Psoas muscle (tissue), 7 donors: ENCODE measurements at regions not wholly inside any gene's neighbourhood (a gene's known extent, or its start where the extent isn't known, plus 50 kb on each side); places are given as distances from the start of the nearest gene placed in this dataset.

Source experiments
- ATAC-seq, 4 donors: fragments of 200-7000 bp; cut with Tn5 transposase; one replicate each; pipeline ENCODE4 v1.9.1; 2020; ENCODE audit warnings: moderate library complexity in 3 of 4, mild to moderate bottlenecking in 2 of 4
- DNase-seq, 2 donors: peaks; one replicate each; pipeline ENCODE4 v3.0.0-alpha.2; 2020
- H3K27ac ChIP-seq: fragments of 200-600 bp; one replicate; pipeline ENCODE4 v1.8.0; 2022
- H3K27me3 ChIP-seq, 3 donors: fragments of 200-600 bp in 1 of 3; one replicate each; pipeline versions ENCODE4 v1.6.1 to v1.8.0; 2013 to 2022; ENCODE audit warnings: low read length in 2 of 3, mild to moderate bottlenecking in 2 of 3, moderate library complexity in 1 of 3; ENCODE audit not compliant: insufficient read depth in 3 of 3
- H3K36me3 ChIP-seq, 2 donors: fragments of 200-600 bp in 1 of 2; one replicate each; pipeline versions ENCODE4 v1.6.1 to v1.8.0; 2013 to 2022; ENCODE audit warnings: low read depth in 1 of 2, mild to moderate bottlenecking in 1 of 2, moderate library complexity in 1 of 2; ENCODE audit not compliant: insufficient read depth in 1 of 2
- H3K4me1 ChIP-seq: fragments of 200-600 bp; one replicate; pipeline ENCODE4 v1.8.0; 2022
- H3K4me3 ChIP-seq: fragments of 200-600 bp; one replicate; pipeline ENCODE4 v1.8.0; 2022; ENCODE audit warnings: mild to moderate bottlenecking
- H3K9me3 ChIP-seq: fragments of 200-600 bp; one replicate; pipeline ENCODE4 v1.8.0; 2022
- WGBS, 3 donors: extraction: QIAGEN DNeasy Blood & Tissue Kit; methylation state at CpG; one replicate each; pipeline versions ENCODE4 v1.1.6 to v1.1.7; 2013; 5-methylcytosine and 5-hydroxymethylcytosine counted together
- intact Hi-C, 2 donors: fragments of 100-400 bp; cut with DNase I; formaldehyde crosslinking; loops; one replicate each; pipeline versions ENCODE4 v1.11.0 to v1.14.2; 2022
- TF ChIP-seq, protein P1 (sequence below): fragments of 200-600 bp; IDR thresholded peaks from one replicate; pipeline ENCODE4 v1.8.0; 2022; ENCODE audit warnings: antibody characterized with exemption
- donor health status: healthy with polysubstance abuse.
- donor health status: DM: no; HTN: no; CAD: no; lungs with moderate emphysema.
- donor health status: Bipolar disorder and iron deficiency.
- donor health status: healthy.
- donor health status: DM: yes; HTN: yes; CAD: no.
- donor health status: DM: no; HTN: no; CAD: no.
- donor health status: DM: yes; HTN: yes; CAD: no.

DNA sequence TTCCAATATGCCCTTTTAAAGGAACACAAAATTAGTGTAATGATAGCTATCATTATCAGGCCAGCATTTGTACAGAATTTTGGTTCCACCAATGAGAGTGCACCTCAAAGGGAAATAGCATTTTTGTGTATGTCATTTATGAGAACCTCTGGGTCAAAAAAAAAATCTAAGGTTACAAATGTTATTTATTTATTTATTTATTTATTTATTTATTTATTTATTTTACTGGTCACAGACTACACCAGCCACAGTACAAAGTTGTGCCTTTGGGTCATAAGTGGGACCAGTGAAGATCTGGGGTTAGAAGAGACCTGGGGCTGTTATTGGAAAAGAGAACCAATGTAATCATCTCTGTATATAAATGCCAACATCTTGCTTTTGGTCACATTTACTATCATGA lies 523.9 kb downstream of the CETN3 start:
- Histone ChIP-seq H3K9me3 (no peaks in the 10 kb centered on the region), H3K4me3 (no peak overlapping the region), H3K27ac (no peak overlapping the region), H3K4me1 (no peaks in the 10 kb centered on the region), H3K27me3 (no peaks in the 10 kb centered on the region), H3K36me3 (no peaks in the 10 kb centered on the region)
- TF ChIP-seq, protein P1, sequence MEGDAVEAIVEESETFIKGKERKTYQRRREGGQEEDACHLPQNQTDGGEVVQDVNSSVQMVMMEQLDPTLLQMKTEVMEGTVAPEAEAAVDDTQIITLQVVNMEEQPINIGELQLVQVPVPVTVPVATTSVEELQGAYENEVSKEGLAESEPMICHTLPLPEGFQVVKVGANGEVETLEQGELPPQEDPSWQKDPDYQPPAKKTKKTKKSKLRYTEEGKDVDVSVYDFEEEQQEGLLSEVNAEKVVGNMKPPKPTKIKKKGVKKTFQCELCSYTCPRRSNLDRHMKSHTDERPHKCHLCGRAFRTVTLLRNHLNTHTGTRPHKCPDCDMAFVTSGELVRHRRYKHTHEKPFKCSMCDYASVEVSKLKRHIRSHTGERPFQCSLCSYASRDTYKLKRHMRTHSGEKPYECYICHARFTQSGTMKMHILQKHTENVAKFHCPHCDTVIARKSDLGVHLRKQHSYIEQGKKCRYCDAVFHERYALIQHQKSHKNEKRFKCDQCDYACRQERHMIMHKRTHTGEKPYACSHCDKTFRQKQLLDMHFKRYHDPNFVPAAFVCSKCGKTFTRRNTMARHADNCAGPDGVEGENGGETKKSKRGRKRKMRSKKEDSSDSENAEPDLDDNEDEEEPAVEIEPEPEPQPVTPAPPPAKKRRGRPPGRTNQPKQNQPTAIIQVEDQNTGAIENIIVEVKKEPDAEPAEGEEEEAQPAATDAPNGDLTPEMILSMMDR = no peak
- intact Hi-C loops = no loop called here
- ATAC-seq = no peak
- no peak for DNase-seq

DNA sequence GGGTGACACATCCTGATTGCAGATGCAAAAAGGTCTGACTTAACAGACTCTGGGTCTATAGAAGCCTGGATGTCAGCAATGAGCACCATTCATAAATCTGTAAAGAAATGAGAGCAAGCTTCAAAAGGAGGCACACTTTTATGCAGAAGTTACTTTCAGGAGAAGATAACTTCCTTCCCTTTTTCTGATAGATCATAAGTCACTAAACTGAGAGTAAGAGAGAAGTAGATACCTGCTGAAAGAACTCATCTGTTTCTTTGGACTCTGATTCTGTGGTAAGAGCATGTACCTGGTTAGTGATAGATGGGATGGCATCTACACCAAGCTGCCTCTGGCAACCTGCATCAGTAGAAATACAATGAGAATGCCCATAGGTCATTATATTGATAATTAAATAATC lies 525.6 kb downstream of the CETN3 start:
- H3K27ac ChIP-seq = no peak overlapping the region
- intact Hi-C loops = no loop called here

DNA sequence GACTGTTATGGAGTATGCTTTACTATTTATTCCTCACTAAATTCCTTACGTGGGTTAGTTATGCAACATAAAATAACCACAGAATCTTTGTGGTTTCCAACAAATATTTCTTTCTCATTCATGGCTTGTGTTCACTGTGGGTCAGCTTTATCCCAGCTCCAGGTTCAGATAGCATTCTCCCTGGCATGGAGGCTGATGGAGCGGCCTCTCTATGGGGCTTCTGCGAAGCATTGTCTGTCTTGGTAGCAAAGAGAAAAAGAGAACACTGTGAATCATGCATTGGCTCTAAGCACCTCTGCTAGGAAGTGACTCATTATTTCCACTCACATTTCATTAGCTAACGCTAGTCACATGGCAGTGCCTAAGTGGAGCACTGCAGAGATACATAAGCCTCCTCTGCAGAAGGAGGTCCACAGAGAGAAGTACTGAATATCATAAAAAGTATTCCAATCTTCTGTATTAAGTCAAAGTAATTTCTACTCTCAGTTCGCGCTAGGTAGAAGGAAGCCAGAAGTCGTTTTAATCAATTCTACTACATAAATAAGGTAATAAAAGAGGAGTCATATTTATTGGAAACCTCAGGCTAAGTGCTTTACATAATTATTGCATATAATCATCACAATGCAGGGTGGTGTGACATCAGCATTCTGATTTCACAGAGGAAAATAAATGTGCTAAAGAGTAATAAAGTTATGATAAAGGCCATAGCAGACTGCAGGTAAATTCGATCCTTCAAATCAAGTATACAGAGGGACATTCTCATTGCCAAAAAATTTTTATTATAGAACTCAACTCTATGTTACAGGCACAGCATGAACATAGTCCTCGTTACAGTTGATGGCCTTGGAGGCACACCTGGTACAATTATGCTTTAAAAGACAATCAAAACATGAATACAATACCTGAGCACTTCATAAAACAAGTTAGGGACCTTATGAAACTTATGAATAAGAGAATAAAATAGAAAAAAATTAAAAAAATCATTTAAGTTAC lies 531.1 kb downstream of the CETN3 start:
- Histone ChIP-seq H3K27ac (no peak overlapping the region), H3K9me3 (peaks cover 8% of the 10 kb centered on the region), H3K4me3 (no peak overlapping the region), H3K27me3 (no peaks in the 10 kb centered on the region), H3K36me3 (no peaks in the 10 kb centered on the region), H3K4me1 (no peaks in the 10 kb centered on the region)
- peak in 1 of 4 donors; percentile 32 for ATAC-seq
- DNase-seq = no peak
- intact Hi-C loops = no loop called here
- 74 to 84% (median 80%) methylated on average over 9 of the region's 9 CpGs for WGBS, 3 donors
- TF ChIP-seq, protein P1 = no peak

More for the DNA sequence above, 525.6 kb downstream of the CETN3 start:
- H3K4me1 ChIP-seq = no peaks in the 10 kb centered on the region
- no peak overlapping the region for H3K4me3 ChIP-seq
- no peak for DNase-seq
- H3K9me3 ChIP-seq = no peaks in the 10 kb centered on the region
- H3K36me3 ChIP-seq = no peaks in the 10 kb centered on the region
- TF ChIP-seq, protein P1 = no peak
- no peak for ATAC-seq
- H3K27me3 ChIP-seq = no peaks in the 10 kb centered on the region

DNA sequence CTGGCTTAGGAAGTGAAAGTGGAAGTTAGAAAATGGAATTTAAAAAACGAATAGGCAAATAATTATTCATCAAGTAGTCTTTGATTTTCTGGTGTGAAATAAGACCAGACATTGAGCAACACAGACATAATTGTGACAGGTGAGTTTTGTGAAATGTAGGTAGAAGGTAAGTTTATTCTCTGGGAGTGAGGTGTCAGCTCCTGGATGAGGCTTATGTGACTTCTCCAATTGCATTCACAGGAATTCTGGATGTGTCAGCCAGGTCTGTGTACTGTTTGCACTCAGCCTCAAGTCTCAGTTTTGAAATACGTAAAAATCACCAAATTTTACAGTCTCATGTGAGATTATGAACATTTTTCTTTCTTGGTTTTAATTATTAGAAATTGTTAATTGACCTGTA lies 537.6 kb downstream of the CETN3 start:
- H3K27me3 ChIP-seq = no peaks in the 10 kb centered on the region
- H3K36me3 ChIP-seq = no peaks in the 10 kb centered on the region
- H3K27ac ChIP-seq = no peak overlapping the region
- H3K4me1 ChIP-seq = no peaks in the 10 kb centered on the region
- DNase-seq (no peak), ATAC-seq (no peak)
- intact Hi-C loops = no loop called here
- H3K9me3 ChIP-seq = peaks cover 8% of the 10 kb centered on the region
- TF ChIP-seq, protein P1 = no peak
- WGBS, 3 donors = 23 to 31% (median 25%) methylated on average over 2 of the region's 2 CpGs
- peak overlapping the region; percentile 14 for H3K4me3 ChIP-seq

DNA sequence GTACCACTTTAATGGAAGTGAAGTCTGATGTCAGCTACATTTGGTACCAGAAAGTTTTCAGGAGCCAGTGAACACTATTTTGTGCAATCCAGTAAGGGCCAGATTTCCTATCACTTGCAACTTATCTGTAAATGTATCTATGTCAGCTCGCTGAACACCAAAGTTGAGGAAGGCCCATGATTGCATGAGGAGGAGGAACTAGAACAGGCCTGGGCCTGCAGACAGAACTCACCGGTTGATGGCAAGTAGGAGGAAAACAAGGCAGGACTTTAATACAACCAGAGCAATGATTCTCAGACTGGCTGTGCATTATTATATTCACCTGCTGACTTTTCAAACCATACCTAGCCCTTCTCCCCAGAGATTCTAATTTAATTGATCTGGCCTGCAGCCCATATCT lies 540.2 kb downstream of the CETN3 start:
- WGBS, 3 donors = 95 to 96% (median 96%) methylated on average over 2 of the region's 2 CpGs
- TF ChIP-seq, protein P1 = no peak
- DNase-seq (no peak), ATAC-seq (no peak)
- Histone ChIP-seq H3K27ac (no peak overlapping the region), H3K9me3 (peaks cover 7% of the 10 kb centered on the region), H3K27me3 (no peaks in the 10 kb centered on the region), H3K36me3 (no peaks in the 10 kb centered on the region), H3K4me1 (no peaks in the 10 kb centered on the region), H3K4me3 (no peak overlapping the region)
- intact Hi-C loops = no loop called here
